H1 (cell line): ENCODE measurements at regions not wholly inside any gene's neighbourhood (a gene's known extent, or its start where the extent isn't known, plus 50 kb on each side); places are given as distances from the start of the nearest gene placed in this dataset.
"Not testable (repeated sequence)": the region's sequence is repeated elsewhere in the genome, so short reads cannot be mapped to it uniquely, and the experiment has no call there.

Experiments used
- CTCF ChIA-PET: fragments of 300-600 bp; sonication (Branson Sonifier 250); formaldehyde crosslinking; loops from one replicate; lab custom pipeline; 2021; ENCODE audit not compliant: partially characterized antibody; lab: Charles Lee
- POLR2A ChIA-PET: fragments of 300-600 bp; sonication (Branson Sonifier 250); formaldehyde crosslinking; loops from one replicate; lab custom pipeline; 2021; ENCODE audit warnings: inconsistent platforms; ENCODE audit not compliant: partially characterized antibody; lab: Charles Lee
- DNase-seq, 2 experiments: peaks; one replicate each; pipeline versions ENCODE4 v3.0.0 to v3.0.0-alpha.2; 2010 to 2022; ENCODE audit warnings: low spot score in 2 of 2, low read depth in 1 of 2, mixed read lengths in 1 of 2
- FAIRE-seq: peaks from 2 replicates; lab custom pipeline; 2011; peaks lifted over from hg19 to GRCh38; lab: Jason Lieb, UNC
- H2AFZ ChIP-seq: 2 replicates; pipeline ENCODE4 v1.8.1; 2012; ENCODE audit warnings: low read length, inconsistent platforms
- H2AK5ac ChIP-seq: 2 replicates; pipeline ENCODE4 v1.6.1; 2013; ENCODE audit warnings: low read depth, low read length
- H2BK120ac ChIP-seq: replicated peaks from 2 replicates; pipeline ENCODE3; 2013; ENCODE audit warnings: low read depth, low read length, inconsistent platforms
- H2BK12ac ChIP-seq: 2 replicates; pipeline ENCODE4 v1.6.1; 2013; ENCODE audit warnings: low read depth, low read length
- H2BK15ac ChIP-seq: 2 replicates; pipeline ENCODE4 v1.6.1; 2013; ENCODE audit warnings: low read length
- H2BK20ac ChIP-seq: 2 replicates; pipeline ENCODE4 v1.6.1; 2013; ENCODE audit warnings: low read length
- H2BK5ac ChIP-seq: 2 replicates; pipeline ENCODE4 v1.6.1; 2013; ENCODE audit warnings: low read depth, low read length
- H3K14ac ChIP-seq: 2 replicates; pipeline ENCODE4 v1.6.1; 2013; ENCODE audit warnings: inconsistent platforms; ENCODE audit not compliant: insufficient read length
- H3K18ac ChIP-seq: 2 replicates; pipeline ENCODE4 v1.6.1; 2013; ENCODE audit warnings: low read length; ENCODE audit errors: extremely low read depth
- H3K23ac ChIP-seq: 2 replicates; pipeline ENCODE4 v1.6.1; 2013; ENCODE audit warnings: inconsistent platforms; ENCODE audit not compliant: insufficient read length
- H3K23me2 ChIP-seq: 2 replicates; pipeline ENCODE4 v1.6.1; 2013; ENCODE audit warnings: low read depth, low read length
- H3K27ac ChIP-seq: 2 replicates; pipeline ENCODE4 v1.6.1; 2011; ENCODE audit warnings: low read depth, low read length, inconsistent platforms
- H3K27me3 ChIP-seq, 4 experiments: replicated peaks in 1 of 4; 1 replicate in 1 of 4; 2 replicates in 3 of 4; pipeline versions ENCODE4 v1.6.1 to v1.8.1; 2011 to 2013; ENCODE audit warnings: low read length in 3 of 4, mild to moderate bottlenecking in 3 of 4, inconsistent platforms in 2 of 4, mixed read lengths in 2 of 4, moderate library complexity in 1 of 4; ENCODE audit not compliant: control insufficient read depth in 3 of 4, insufficient read depth in 3 of 4; ENCODE audit errors: extremely low read depth in 1 of 4
- H3K36me3 ChIP-seq, 4 experiments: 2 replicates each; pipeline versions ENCODE4 v1.6.1 to v1.8.1; 2011 to 2013; ENCODE audit warnings: mild to moderate bottlenecking in 4 of 4, low read length in 3 of 4, moderate library complexity in 2 of 4, control low read depth in 1 of 4, inconsistent platforms in 1 of 4; ENCODE audit not compliant: insufficient read depth in 4 of 4, control insufficient read depth in 2 of 4
- H3K4ac ChIP-seq: replicated peaks from 2 replicates; pipeline ENCODE3; 2013; ENCODE audit warnings: low read length, low read depth, mixed read lengths, inconsistent platforms; ENCODE audit not compliant: insufficient read length
- H3K4me1 ChIP-seq, 4 experiments: replicated peaks in 1 of 4; 1 replicate in 1 of 4; 2 replicates in 3 of 4; pipeline versions ENCODE4 v1.6.1 to v1.8.1; 2011 to 2013; ENCODE audit warnings: low read length in 3 of 4, inconsistent platforms in 2 of 4, mixed read lengths in 1 of 4; ENCODE audit not compliant: insufficient read depth in 4 of 4, control insufficient read depth in 3 of 4
- H3K4me2 ChIP-seq, 2 experiments: 2 replicates each; pipeline versions ENCODE4 v1.6.1 to v1.8.1; 2011 to 2013; ENCODE audit warnings: low read depth in 2 of 2, low read length in 2 of 2, control low read depth in 1 of 2, inconsistent platforms in 1 of 2, mild to moderate bottlenecking in 1 of 2; ENCODE audit not compliant: insufficient read depth in 1 of 2
- H3K4me3 ChIP-seq, 4 experiments: fragments of 200-600, 300-600 bp in 1 of 4; sonication (generic), shearing (Covaris generic), sonication (Bioruptor Twin) in 1 of 4; 2 replicates each; pipeline versions ENCODE4 v1.5.1 to v1.8.1; 2011 to 2016; ENCODE audit warnings: low read length in 4 of 4, low read depth in 3 of 4, control low read depth in 2 of 4, inconsistent platforms in 2 of 4, mild to moderate bottlenecking in 2 of 4, mixed read lengths in 1 of 4, moderate library complexity in 1 of 4; ENCODE audit not compliant: insufficient read depth in 2 of 4; ENCODE audit errors: extremely low read depth in 1 of 4
- H3K56ac ChIP-seq: replicated peaks from 2 replicates; pipeline ENCODE3; 2013; ENCODE audit warnings: low read depth, mild to moderate bottlenecking, mixed read lengths, low read length, inconsistent platforms; ENCODE audit not compliant: insufficient read length
- H3K79me1 ChIP-seq: 2 replicates; pipeline ENCODE4 v1.6.1; 2013; ENCODE audit warnings: low read depth, low read length, control low read depth
- H3K79me2 ChIP-seq, 2 experiments: 2 replicates each; pipeline versions ENCODE4 v1.6.1 to v1.8.1; 2012 to 2013; ENCODE audit warnings: low read length in 2 of 2, mild to moderate bottlenecking in 2 of 2, inconsistent platforms in 1 of 2; ENCODE audit not compliant: insufficient read depth in 2 of 2, control insufficient read depth in 1 of 2
- H3K9ac ChIP-seq, 4 experiments: replicated peaks in 1 of 4; 1 replicate in 1 of 4; 2 replicates in 3 of 4; pipeline versions ENCODE4 v1.6.1 to v1.8.1; 2011 to 2013; ENCODE audit warnings: low read depth in 3 of 4, low read length in 3 of 4, control low read depth in 2 of 4, mild to moderate bottlenecking in 2 of 4, moderate library complexity in 2 of 4, inconsistent platforms in 1 of 4; ENCODE audit errors: extremely low read depth in 1 of 4
- H3K9me3 ChIP-seq, 2 experiments: 2 replicates each; pipeline versions ENCODE4 v1.6.1 to v1.8.1; 2012 to 2013; ENCODE audit warnings: mild to moderate bottlenecking in 2 of 2, moderate library complexity in 2 of 2, control low read depth in 1 of 2, inconsistent platforms in 1 of 2, low read depth in 1 of 2, low read length in 1 of 2, mixed read lengths in 1 of 2; ENCODE audit not compliant: insufficient read depth in 2 of 2
- H4K20me1 ChIP-seq, 2 experiments: replicated peaks in 1 of 2; 2 replicates each; pipeline versions ENCODE3 to v1.8.1; 2011 to 2013; ENCODE audit warnings: inconsistent platforms in 2 of 2, low read length in 2 of 2, mild to moderate bottlenecking in 1 of 2; ENCODE audit not compliant: insufficient read depth in 2 of 2, control insufficient read depth in 1 of 2
- H4K5ac ChIP-seq: 2 replicates; pipeline ENCODE4 v1.6.1; 2013; ENCODE audit warnings: low read length, low read depth, mixed read lengths, inconsistent platforms; ENCODE audit not compliant: insufficient read length
- H4K8ac ChIP-seq: 2 replicates; pipeline ENCODE4 v1.8.0; 2013; ENCODE audit warnings: mild to moderate bottlenecking, moderate library complexity, low read length, inconsistent platforms; ENCODE audit not compliant: insufficient read depth; ENCODE audit errors: extremely low read depth
- H4K91ac ChIP-seq: replicated peaks from 2 replicates; pipeline ENCODE3; 2013; ENCODE audit warnings: low read length, mixed read lengths, inconsistent platforms; ENCODE audit not compliant: insufficient read length
- WGBS, 2 experiments: shearing (Covaris generic) in 1 of 2; methylation state at CpG; one replicate each; pipeline versions ENCODE4 v1.1.6 to v1.1.7; 2013 to 2015; ENCODE audit warnings: low lambda C conversion rate in 2 of 2, mixed read lengths in 2 of 2, inconsistent platforms in 1 of 2, low coverage in 1 of 2, missing lambda C conversion rate in 1 of 2; ENCODE audit not compliant: insufficient replicate concordance in 2 of 2, insufficient coverage in 1 of 2, insufficient read length in 1 of 2; ENCODE audit errors: extremely low coverage in 1 of 2, missing lambda C conversion rate in 1 of 2; 5-methylcytosine and 5-hydroxymethylcytosine counted together

GRCh38 chr1:83473986-83474385 lies 524.9 kb downstream of the TTLL7 start:
- H3K4me2 ChIP-seq, H4K20me1 ChIP-seq, FAIRE-seq, H3K4me1 ChIP-seq, H4K5ac ChIP-seq, H2BK12ac ChIP-seq, H3K9ac ChIP-seq, H3K4ac ChIP-seq, H3K56ac ChIP-seq, CTCF ChIA-PET, H2AFZ ChIP-seq, H3K18ac ChIP-seq, H3K9me3 ChIP-seq, H4K8ac ChIP-seq, H2BK15ac ChIP-seq, H3K23me2 ChIP-seq, H3K4me3 ChIP-seq, DNase-seq, H3K14ac ChIP-seq, H4K91ac ChIP-seq, H3K79me1 ChIP-seq, H3K23ac ChIP-seq, H2BK5ac ChIP-seq, H3K36me3 ChIP-seq, POLR2A ChIA-PET, H3K27ac ChIP-seq, H3K27me3 ChIP-seq, H2AK5ac ChIP-seq, H3K79me2 ChIP-seq, H2BK120ac ChIP-seq, H2BK20ac ChIP-seq: not testable (repeated sequence)
- 87% methylated on average over 3 of the region's 3 CpGs; no CpG with 5 or more reads in 1 of the 2 experiments for WGBS, 2 experiments

- H3K4ac ChIP-seq, H3K27ac ChIP-seq, H4K20me1 ChIP-seq, H3K79me1 ChIP-seq, H2AFZ ChIP-seq, H3K36me3 ChIP-seq, H2BK12ac ChIP-seq, H3K4me3 ChIP-seq, DNase-seq, H3K14ac ChIP-seq, H4K5ac ChIP-seq, H2AK5ac ChIP-seq, H3K4me1 ChIP-seq, H3K9me3 ChIP-seq, H4K8ac ChIP-seq, H3K9ac ChIP-seq, H4K91ac ChIP-seq, H3K18ac ChIP-seq, H3K4me2 ChIP-seq, H3K27me3 ChIP-seq, H3K23ac ChIP-seq, H2BK5ac ChIP-seq, H3K79me2 ChIP-seq, FAIRE-seq, H2BK120ac ChIP-seq, POLR2A ChIA-PET, H2BK15ac ChIP-seq, H2BK20ac ChIP-seq, H3K23me2 ChIP-seq, CTCF ChIA-PET, H3K56ac ChIP-seq: not testable (repeated sequence)
- WGBS, 2 experiments: 67% methylated on average over 3 of the region's 3 CpGs; no CpG with 5 or more reads in 1 of the 2 experiments
Measured at GRCh38 chr1:83472066-83472465, 526.9 kb downstream of the TTLL7 start.
